ENCODE measurements at regions not wholly inside any gene's neighbourhood (a gene's known extent, or its start where the extent isn't known, plus 50 kb on each side); places are given as distances from the start of the nearest gene placed in this dataset.

GRCh38 chr1:193388683-193389082 is 202.3 kb upstream of the B3GALT2 start:
- ChIA-PET POLR2A (no interaction called here), CTCF (ENCODE audit: low intra/inter-chr PET ratio) (no interaction called here)
- Histone ChIP-seq H3K27ac (ENCODE audit: extremely low read depth, low read depth, low read length) (no peak overlapping the region), H3K4me2 (ENCODE audit: insufficient read depth, low read length) (no peak overlapping the region), H3K9ac (ENCODE audit: insufficient read depth in 1 of 2, low read depth in 2 of 2, low read length in 2 of 2) (no peak overlapping the region), H3K9me1 (ENCODE audit: control insufficient read depth, insufficient read depth, low read length) (no peaks in the 10 kb centered on the region), H3K4me3 (no peak overlapping the region), H3K27me3 (ENCODE audit: control insufficient read depth in 2 of 2, insufficient read depth in 2 of 2, low read length in 2 of 2) (no peaks in the 10 kb centered on the region), H3K79me2 (ENCODE audit: control insufficient read depth, insufficient read depth, low read length) (no peaks in the 10 kb centered on the region), H3K4me1 (replicated peaks in 1 of 2; ENCODE audit: control insufficient read depth in 2 of 2, insufficient read depth in 2 of 2, low read length in 2 of 2) (no peaks in the 10 kb centered on the region), H3K9me3 (replicated peaks; ENCODE audit: control insufficient read depth, insufficient read depth, low read depth, low read length) (no peaks in the 10 kb centered on the region), H4K20me1 (replicated peaks; ENCODE audit: control insufficient read depth, insufficient read depth, low read length) (no peaks in the 10 kb centered on the region), H2AFZ (ENCODE audit: low read depth, low read length) (no peak overlapping the region), H3K36me3 (ENCODE audit: control insufficient read depth, insufficient read depth, low read length) (no peaks in the 10 kb centered on the region)
- ATAC-seq (no peak), DNase-seq (ENCODE audit: extremely low read depth in 1 of 4, low spot score in 3 of 4) (no peak), FAIRE-seq (no peak)
- intact Hi-C loops (cut with micrococcal nuclease) (no loop called here), in situ Hi-C loops (cut with MboI) (no loop called here)
- TF ChIP-seq ZNF124 (CRISPR knock-in tag; IDR thresholded peaks at IDR 0.05) (no peak), EGR1 (conservative IDR thresholded peaks at IDR 0.05) (no peak)
- WGBS (ENCODE audit: insufficient coverage, low coverage, missing lambda C conversion rate): 3% methylated on average over 5 of the region's 5 CpGs
- BruUV-seq (replicated peaks): no TSS peak

- no peak overlapping the region for H3K9ac ChIP-seq (ENCODE audit: insufficient read depth in 1 of 2, low read depth in 2 of 2, low read length in 2 of 2)
- no peak for ATAC-seq
- no peak for DNase-seq (ENCODE audit: extremely low read depth in 1 of 4, low spot score in 3 of 4)
- POLR2A ChIA-PET: no interaction called here
- in situ Hi-C loops (cut with MboI) (no loop called here), intact Hi-C loops (cut with micrococcal nuclease) (no loop called here)
- H3K36me3 ChIP-seq (ENCODE audit: control insufficient read depth, insufficient read depth, low read length): no peaks in the 10 kb centered on the region
- H3K27ac ChIP-seq (ENCODE audit: extremely low read depth, low read depth, low read length): no peak overlapping the region
- H3K9me3 ChIP-seq (replicated peaks; ENCODE audit: control insufficient read depth, insufficient read depth, low read depth, low read length): no peaks in the 10 kb centered on the region
- CTCF ChIA-PET (ENCODE audit: low intra/inter-chr PET ratio): no interaction called here
- H2AFZ ChIP-seq (ENCODE audit: low read depth, low read length): no peak overlapping the region
- FAIRE-seq: no peak
- H3K4me3 ChIP-seq: no peak overlapping the region
- H3K4me1 ChIP-seq (replicated peaks in 1 of 2; ENCODE audit: control insufficient read depth in 2 of 2, insufficient read depth in 2 of 2, low read length in 2 of 2): no peaks in the 10 kb centered on the region
- no peaks in the 10 kb centered on the region for H3K27me3 ChIP-seq (ENCODE audit: control insufficient read depth in 2 of 2, insufficient read depth in 2 of 2, low read length in 2 of 2)
- no peaks in the 10 kb centered on the region for H4K20me1 ChIP-seq (replicated peaks; ENCODE audit: control insufficient read depth, insufficient read depth, low read length)
- TF ChIP-seq, protein P1, sequence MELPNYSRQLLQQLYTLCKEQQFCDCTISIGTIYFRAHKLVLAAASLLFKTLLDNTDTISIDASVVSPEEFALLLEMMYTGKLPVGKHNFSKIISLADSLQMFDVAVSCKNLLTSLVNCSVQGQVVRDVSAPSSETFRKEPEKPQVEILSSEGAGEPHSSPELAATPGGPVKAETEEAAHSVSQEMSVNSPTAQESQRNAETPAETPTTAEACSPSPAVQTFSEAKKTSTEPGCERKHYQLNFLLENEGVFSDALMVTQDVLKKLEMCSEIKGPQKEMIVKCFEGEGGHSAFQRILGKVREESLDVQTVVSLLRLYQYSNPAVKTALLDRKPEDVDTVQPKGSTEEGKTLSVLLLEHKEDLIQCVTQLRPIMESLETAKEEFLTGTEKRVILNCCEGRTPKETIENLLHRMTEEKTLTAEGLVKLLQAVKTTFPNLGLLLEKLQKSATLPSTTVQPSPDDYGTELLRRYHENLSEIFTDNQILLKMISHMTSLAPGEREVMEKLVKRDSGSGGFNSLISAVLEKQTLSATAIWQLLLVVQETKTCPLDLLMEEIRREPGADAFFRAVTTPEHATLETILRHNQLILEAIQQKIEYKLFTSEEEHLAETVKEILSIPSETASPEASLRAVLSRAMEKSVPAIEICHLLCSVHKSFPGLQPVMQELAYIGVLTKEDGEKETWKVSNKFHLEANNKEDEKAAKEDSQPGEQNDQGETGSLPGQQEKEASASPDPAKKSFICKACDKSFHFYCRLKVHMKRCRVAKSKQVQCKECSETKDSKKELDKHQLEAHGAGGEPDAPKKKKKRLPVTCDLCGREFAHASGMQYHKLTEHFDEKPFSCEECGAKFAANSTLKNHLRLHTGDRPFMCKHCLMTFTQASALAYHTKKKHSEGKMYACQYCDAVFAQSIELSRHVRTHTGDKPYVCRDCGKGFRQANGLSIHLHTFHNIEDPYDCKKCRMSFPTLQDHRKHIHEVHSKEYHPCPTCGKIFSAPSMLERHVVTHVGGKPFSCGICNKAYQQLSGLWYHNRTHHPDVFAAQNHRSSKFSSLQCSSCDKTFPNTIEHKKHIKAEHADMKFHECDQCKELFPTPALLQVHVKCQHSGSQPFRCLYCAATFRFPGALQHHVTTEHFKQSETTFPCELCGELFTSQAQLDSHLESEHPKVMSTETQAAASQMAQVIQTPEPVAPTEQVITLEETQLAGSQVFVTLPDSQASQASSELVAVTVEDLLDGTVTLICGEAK (IDR thresholded peaks at IDR 0.05): no peak
- TF ChIP-seq, protein P1 (CRISPR knock-in tag; IDR thresholded peaks at IDR 0.05): no peak
- TF ChIP-seq CREM (IDR thresholded peaks at IDR 0.05; ENCODE audit: low read depth) (no peak), ZNF3 (CRISPR knock-in tag; IDR thresholded peaks at IDR 0.05) (no peak), NR2C2 (CRISPR knock-in tag; IDR thresholded peaks at IDR 0.05) (no peak), NR2C2 (tag; IDR thresholded peaks at IDR 0.05) (no peak), KLF10 (CRISPR knock-in tag; IDR thresholded peaks at IDR 0.05) (no peak), CSDE1 (IDR thresholded peaks at IDR 0.05) (no peak)
- no peaks in the 10 kb centered on the region for H3K9me1 ChIP-seq (ENCODE audit: control insufficient read depth, insufficient read depth, low read length)
- WGBS (ENCODE audit: insufficient coverage, low coverage, missing lambda C conversion rate): 1% methylated on average over 4 of the region's 4 CpGs
- no peak overlapping the region for H3K4me2 ChIP-seq (ENCODE audit: insufficient read depth, low read length)
- no TSS peak for BruUV-seq (replicated peaks)
- no peaks in the 10 kb centered on the region for H3K79me2 ChIP-seq (ENCODE audit: control insufficient read depth, insufficient read depth, low read length)
These were observed 201.8 kb upstream of the B3GALT2 start for GRCh38 chr1:193388165-193388564.

Measured in K562 (cell line).